H1 (cell line): ENCODE measurements at regions not wholly inside any gene's neighbourhood (a gene's known extent, or its start where the extent isn't known, plus 50 kb on each side); places are given as distances from the start of the nearest gene placed in this dataset.

Experiments
- CHD7 ChIP-seq: fragments of 300-600 bp; sonication (generic); IDR thresholded peaks from 2 replicates; pipeline ENCODE4 v1.7.1; 2012; ENCODE audit warnings: low read length, moderate library complexity, mild to moderate bottlenecking, inconsistent platforms; ENCODE audit not compliant: insufficient replicate concordance
- EGR1 ChIP-seq: IDR thresholded peaks from 2 replicates; pipeline ENCODE4 v1.6.1; 2011; ENCODE audit warnings: low read depth, low read length, borderline replicate concordance
- POU5F1 ChIP-seq: IDR thresholded peaks from 2 replicates; pipeline ENCODE4 v1.6.1; 2011; ENCODE audit warnings: low read depth, mild to moderate bottlenecking, low read length, moderate library complexity

GRCh38 chr19:20250627-20251026 is 83.6 kb downstream of the ZNF486 start (continued):
- TF ChIP-seq CHD7 (no peak), EGR1 (no peak), POU5F1 (no peak)
